Suprapubic skin (tissue), 3 donors: ENCODE measurements at regions not wholly inside any gene's neighbourhood (a gene's known extent, or its start where the extent isn't known, plus 50 kb on each side); places are given as distances from the start of the nearest gene placed in this dataset.
"Not testable (repeated sequence)": the region's sequence is repeated elsewhere in the genome, so short reads cannot be mapped to it uniquely, and the experiment has no call there.

Source experiments
- CTCF ChIP-seq, 2 donors: fragments of 200-600 bp in 1 of 2; fragments of 450-650 bp in 1 of 2; sonication (generic) in 1 of 2; IDR thresholded peaks; one replicate each; pipeline ENCODE4 v1.5.1; 2016 to 2019; ENCODE audit warnings: antibody characterized with exemption in 2 of 2, mild to moderate bottlenecking in 1 of 2, moderate library complexity in 1 of 2
- POLR2A ChIP-seq, 2 donors: fragments of 450-650 bp; IDR thresholded peaks; one replicate each; pipeline ENCODE4 v1.6.1; 2017; ENCODE audit warnings: antibody characterized with exemption in 2 of 2, mild to moderate bottlenecking in 2 of 2, moderate library complexity in 2 of 2

- TF ChIP-seq CTCF, POLR2A (IDR thresholded peaks at IDR 0.05): not testable (repeated sequence)
Observed at GRCh38 chr3:87946007-87946406, 112.8 kb downstream of the CGGBP1 start.
